Thymus (tissue), 11 donors: ENCODE measurements at regions not wholly inside any gene's neighbourhood (a gene's known extent, or its start where the extent isn't known, plus 50 kb on each side); places are given as distances from the start of the nearest gene placed in this dataset.

Experiments
- DNase-seq, 9 donors: peaks; one replicate each; pipeline ENCODE4 v3.0.0-alpha.2; 2013; ENCODE audit warnings: low spot score in 9 of 9, low read depth in 6 of 9, missing footprints in 1 of 9
- H3K27ac ChIP-seq, 2 donors: one replicate each; pipeline ENCODE4 v1.5.1; 2013; ENCODE audit warnings: control low read depth in 1 of 2, low read depth in 1 of 2, low read length in 1 of 2, mild to moderate bottlenecking in 1 of 2, moderate library complexity in 1 of 2
- H3K27me3 ChIP-seq, 2 donors: one replicate each; pipeline ENCODE4 v1.5.1; 2013; ENCODE audit warnings: low read length in 1 of 2; ENCODE audit not compliant: control insufficient read depth in 2 of 2, insufficient read depth in 1 of 2
- H3K36me3 ChIP-seq, 2 donors: one replicate each; pipeline ENCODE4 v1.5.1; 2013; ENCODE audit warnings: low read length in 1 of 2, mild to moderate bottlenecking in 1 of 2, moderate library complexity in 1 of 2; ENCODE audit not compliant: control insufficient read depth in 2 of 2, insufficient read depth in 2 of 2
- H3K4me1 ChIP-seq, 2 donors: one replicate each; pipeline ENCODE4 v1.5.1; 2013; ENCODE audit warnings: low read length in 2 of 2; ENCODE audit not compliant: control insufficient read depth in 2 of 2, insufficient read depth in 2 of 2
- H3K4me3 ChIP-seq, 2 donors: one replicate each; pipeline ENCODE4 v1.5.1; 2013; ENCODE audit warnings: low read length in 2 of 2, control low read depth in 1 of 2, mild to moderate bottlenecking in 1 of 2
- H3K9me3 ChIP-seq, 2 donors: one replicate each; pipeline ENCODE4 v1.5.1; 2013; ENCODE audit warnings: low read length in 1 of 2, mild to moderate bottlenecking in 1 of 2; ENCODE audit not compliant: control insufficient read depth in 2 of 2, insufficient read depth in 1 of 2
- WGBS: extraction: QIAGEN DNeasy Blood & Tissue Kit; methylation state at CpG from one replicate; pipeline ENCODE4 v1.1.7; 2013; 5-methylcytosine and 5-hydroxymethylcytosine counted together
- donor health status: healthy.

GRCh38 chr1:199377211-199377610 is 650.3 kb upstream of the NR5A2 start:
- DNase-seq: no peak
- Histone ChIP-seq H3K9me3 (no peaks in the 10 kb centered on the region), H3K4me1 (no peaks in the 10 kb centered on the region), H3K4me3 (no peak overlapping the region), H3K36me3 (no peaks in the 10 kb centered on the region), H3K27ac (no peak overlapping the region), H3K27me3 (no peaks in the 10 kb centered on the region)
- WGBS: 99% methylated on average over 1 of the region's 1 CpG

- H3K27me3 ChIP-seq: no peaks in the 10 kb centered on the region
- H3K4me1 ChIP-seq: no peaks in the 10 kb centered on the region
- H3K27ac ChIP-seq: no peak overlapping the region
- DNase-seq: no peak
- no peaks in the 10 kb centered on the region for H3K36me3 ChIP-seq
- H3K4me3 ChIP-seq: no peak overlapping the region
- no peaks in the 10 kb centered on the region for H3K9me3 ChIP-seq
Observed at GRCh38 chr1:199383793-199384192, 643.7 kb upstream of the NR5A2 start.

- no peak for DNase-seq
- Histone ChIP-seq H3K27me3 (no peaks in the 10 kb centered on the region), H3K27ac (no peak overlapping the region), H3K4me3 (no peak overlapping the region), H3K4me1 (no peaks in the 10 kb centered on the region), H3K9me3 (peaks cover 0 to 5% of the 10 kb centered on the region in 2 donors), H3K36me3 (no peaks in the 10 kb centered on the region)
- WGBS: 96% methylated on average over 3 of the region's 3 CpGs
Observed at GRCh38 chr1:199394856-199395255, 632.7 kb upstream of the NR5A2 start.

- Histone ChIP-seq H3K4me1 (no peaks in the 10 kb centered on the region), H3K36me3 (no peaks in the 10 kb centered on the region), H3K4me3 (no peak overlapping the region), H3K9me3 (peaks cover 0 to 5% of the 10 kb centered on the region in 2 donors), H3K27ac (no peak overlapping the region), H3K27me3 (no peaks in the 10 kb centered on the region)
- DNase-seq: no peak
- 91% methylated on average over 1 of the region's 1 CpG for WGBS
Observed at GRCh38 chr1:199396456-199396855, 631.1 kb upstream of the NR5A2 start.

- no peak overlapping the region for H3K27ac ChIP-seq
- H3K4me3 ChIP-seq: no peak overlapping the region
- no peaks in the 10 kb centered on the region for H3K9me3 ChIP-seq
- H3K4me1 ChIP-seq: no peaks in the 10 kb centered on the region
- no peaks in the 10 kb centered on the region for H3K27me3 ChIP-seq
- WGBS: 36% methylated on average over 3 of the region's 3 CpGs
- no peaks in the 10 kb centered on the region for H3K36me3 ChIP-seq
- peak in 1 of 9 donors; percentile 21 for DNase-seq
Observed at GRCh38 chr1:199399996-199400724, 627.4 kb upstream of the NR5A2 start.

GRCh38 chr1:199403531-199404116 is 623.9 kb upstream of the NR5A2 start:
- Histone ChIP-seq H3K4me1 (no peaks in the 10 kb centered on the region), H3K9me3 (no peaks in the 10 kb centered on the region), H3K4me3 (no peak overlapping the region), H3K27me3 (no peaks in the 10 kb centered on the region), H3K36me3 (no peaks in the 10 kb centered on the region), H3K27ac (no peak overlapping the region)
- 64% methylated on average over 1 of the region's 1 CpG for WGBS
- DNase-seq: no peak

GRCh38 chr1:199404191-199404590 is 623.3 kb upstream of the NR5A2 start:
- no peak for DNase-seq
- no peaks in the 10 kb centered on the region for H3K4me1 ChIP-seq
- no peaks in the 10 kb centered on the region for H3K36me3 ChIP-seq
- no peaks in the 10 kb centered on the region for H3K27me3 ChIP-seq
- H3K27ac ChIP-seq: no peak overlapping the region
- H3K4me3 ChIP-seq: no peak overlapping the region
- no peaks in the 10 kb centered on the region for H3K9me3 ChIP-seq

GRCh38 chr1:199404976-199405375 is 622.5 kb upstream of the NR5A2 start:
- DNase-seq: no peak
- Histone ChIP-seq H3K9me3 (no peaks in the 10 kb centered on the region), H3K4me3 (no peak overlapping the region), H3K36me3 (no peaks in the 10 kb centered on the region), H3K27me3 (no peaks in the 10 kb centered on the region), H3K27ac (no peak overlapping the region), H3K4me1 (no peaks in the 10 kb centered on the region)

GRCh38 chr1:199405634-199406196 is 621.8 kb upstream of the NR5A2 start:
- 99% methylated on average over 3 of the region's 3 CpGs for WGBS
- Histone ChIP-seq H3K4me3 (no peak overlapping the region), H3K27me3 (no peaks in the 10 kb centered on the region), H3K27ac (no peak overlapping the region), H3K36me3 (no peaks in the 10 kb centered on the region), H3K4me1 (no peaks in the 10 kb centered on the region), H3K9me3 (no peaks in the 10 kb centered on the region)
- no peak for DNase-seq
